NB4 (cell line): ENCODE measurements at regions not wholly inside any gene's neighbourhood (a gene's known extent, or its start where the extent isn't known, plus 50 kb on each side); places are given as distances from the start of the nearest gene placed in this dataset.

Experiments used
- POLR2A ChIP-seq: IDR thresholded peaks from 2 replicates; pipeline ENCODE4 v1.6.1; 2011; ENCODE audit warnings: mild to moderate bottlenecking; ENCODE audit not compliant: insufficient read length; ENCODE audit errors: extremely low read depth
- TF ChIP-seq, protein P1 (sequence below): IDR thresholded peaks from one replicate; pipeline ENCODE4 v1.5.1; 2012; ENCODE audit warnings: low read depth, low read length

DNA sequence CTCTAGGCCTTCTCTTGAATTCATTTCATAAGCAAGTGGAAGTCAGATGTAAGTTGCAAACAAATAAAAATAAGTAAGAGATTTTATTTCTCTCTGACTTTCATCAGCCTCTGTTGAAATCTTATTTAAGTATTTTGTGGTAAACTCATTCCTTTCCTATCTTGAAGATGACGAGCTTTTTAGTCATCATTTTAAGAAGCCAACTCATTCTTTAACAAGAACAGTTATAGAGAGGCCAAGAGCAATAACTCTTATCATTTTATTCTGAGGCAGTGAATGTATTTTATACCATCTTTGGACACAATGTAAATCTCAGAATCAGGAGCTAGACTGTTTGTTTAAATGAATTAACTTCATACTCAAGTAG is 147.5 kb upstream of the MBNL1 start:
- TF ChIP-seq, protein P1, sequence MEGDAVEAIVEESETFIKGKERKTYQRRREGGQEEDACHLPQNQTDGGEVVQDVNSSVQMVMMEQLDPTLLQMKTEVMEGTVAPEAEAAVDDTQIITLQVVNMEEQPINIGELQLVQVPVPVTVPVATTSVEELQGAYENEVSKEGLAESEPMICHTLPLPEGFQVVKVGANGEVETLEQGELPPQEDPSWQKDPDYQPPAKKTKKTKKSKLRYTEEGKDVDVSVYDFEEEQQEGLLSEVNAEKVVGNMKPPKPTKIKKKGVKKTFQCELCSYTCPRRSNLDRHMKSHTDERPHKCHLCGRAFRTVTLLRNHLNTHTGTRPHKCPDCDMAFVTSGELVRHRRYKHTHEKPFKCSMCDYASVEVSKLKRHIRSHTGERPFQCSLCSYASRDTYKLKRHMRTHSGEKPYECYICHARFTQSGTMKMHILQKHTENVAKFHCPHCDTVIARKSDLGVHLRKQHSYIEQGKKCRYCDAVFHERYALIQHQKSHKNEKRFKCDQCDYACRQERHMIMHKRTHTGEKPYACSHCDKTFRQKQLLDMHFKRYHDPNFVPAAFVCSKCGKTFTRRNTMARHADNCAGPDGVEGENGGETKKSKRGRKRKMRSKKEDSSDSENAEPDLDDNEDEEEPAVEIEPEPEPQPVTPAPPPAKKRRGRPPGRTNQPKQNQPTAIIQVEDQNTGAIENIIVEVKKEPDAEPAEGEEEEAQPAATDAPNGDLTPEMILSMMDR = no peak
- no peak for TF ChIP-seq POLR2A
